Endothelial cell of umbilical vein (primary cell): ENCODE measurements at regions not wholly inside any gene's neighbourhood (a gene's known extent, or its start where the extent isn't known, plus 50 kb on each side); places are given as distances from the start of the nearest gene placed in this dataset.
"Not testable (repeated sequence)": the region's sequence is repeated elsewhere in the genome, so short reads cannot be mapped to it uniquely, and the experiment has no call there.

Experiments used
- EZH2 ChIP-seq: IDR thresholded peaks from 2 replicates; pipeline ENCODE4 v1.6.1; 2012; ENCODE audit warnings: borderline replicate concordance, low read depth, mild to moderate bottlenecking, moderate library complexity, low read length, inconsistent platforms; ENCODE audit not compliant: severe bottlenecking
- MYC ChIP-seq: IDR thresholded peaks from one replicate; pipeline ENCODE4 v1.6.1; 2011; ENCODE audit warnings: mild to moderate bottlenecking, low read depth, low read length
- POLR2A ChIP-seq: IDR thresholded peaks from 2 replicates; pipeline ENCODE4 v1.6.1; 2012; ENCODE audit warnings: low read depth, mild to moderate bottlenecking, control low read depth, low read length
- POLR2AphosphoS5 ChIP-seq: IDR thresholded peaks from 2 replicates; pipeline ENCODE4 v1.6.1; 2012; ENCODE audit warnings: low read depth, mild to moderate bottlenecking, control low read depth, low read length, moderate library complexity; ENCODE audit not compliant: insufficient read depth
- TF ChIP-seq, protein P1 (sequence below), 2 donors: IDR thresholded peaks; 1 replicate in 1 of 2; 2 replicates in 1 of 2; pipeline ENCODE4 v1.5.1; 2011; ENCODE audit warnings: low read length in 2 of 2, mild to moderate bottlenecking in 2 of 2, moderate library complexity in 2 of 2, control low read depth in 1 of 2, inconsistent platforms in 1 of 2, low read depth in 1 of 2; ENCODE audit not compliant: insufficient read depth in 1 of 2; ENCODE audit errors: extremely low read depth in 1 of 2

DNA sequence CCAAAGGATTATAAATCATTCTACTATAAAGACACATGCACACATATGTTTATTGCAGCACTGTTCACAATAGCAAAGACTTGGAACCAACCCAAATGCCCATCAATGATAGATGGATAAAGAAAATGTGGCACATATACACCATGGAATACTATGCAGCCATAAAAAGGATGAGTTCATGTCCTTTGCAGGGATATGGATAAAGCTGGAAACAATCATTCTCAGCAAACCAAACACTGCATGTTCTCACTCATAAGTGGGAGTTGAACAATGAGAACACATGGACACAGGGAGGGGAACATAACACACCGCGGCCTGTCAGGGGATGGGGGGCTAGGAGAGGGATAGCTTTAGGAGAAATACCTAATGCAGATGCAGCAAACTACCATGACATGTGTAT is 135.1 kb upstream of the PDE4B start:
- TF ChIP-seq, protein P1, sequence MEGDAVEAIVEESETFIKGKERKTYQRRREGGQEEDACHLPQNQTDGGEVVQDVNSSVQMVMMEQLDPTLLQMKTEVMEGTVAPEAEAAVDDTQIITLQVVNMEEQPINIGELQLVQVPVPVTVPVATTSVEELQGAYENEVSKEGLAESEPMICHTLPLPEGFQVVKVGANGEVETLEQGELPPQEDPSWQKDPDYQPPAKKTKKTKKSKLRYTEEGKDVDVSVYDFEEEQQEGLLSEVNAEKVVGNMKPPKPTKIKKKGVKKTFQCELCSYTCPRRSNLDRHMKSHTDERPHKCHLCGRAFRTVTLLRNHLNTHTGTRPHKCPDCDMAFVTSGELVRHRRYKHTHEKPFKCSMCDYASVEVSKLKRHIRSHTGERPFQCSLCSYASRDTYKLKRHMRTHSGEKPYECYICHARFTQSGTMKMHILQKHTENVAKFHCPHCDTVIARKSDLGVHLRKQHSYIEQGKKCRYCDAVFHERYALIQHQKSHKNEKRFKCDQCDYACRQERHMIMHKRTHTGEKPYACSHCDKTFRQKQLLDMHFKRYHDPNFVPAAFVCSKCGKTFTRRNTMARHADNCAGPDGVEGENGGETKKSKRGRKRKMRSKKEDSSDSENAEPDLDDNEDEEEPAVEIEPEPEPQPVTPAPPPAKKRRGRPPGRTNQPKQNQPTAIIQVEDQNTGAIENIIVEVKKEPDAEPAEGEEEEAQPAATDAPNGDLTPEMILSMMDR (IDR thresholded peaks at IDR 0.05; ENCODE audit: extremely low read depth in 1 of 2, insufficient read depth in 1 of 2, low read depth in 1 of 2, low read length in 2 of 2), result not testable (repeated sequence)
- TF ChIP-seq POLR2A, POLR2AphosphoS5, EZH2, MYC: not testable (repeated sequence)
